ENCODE measurements at regions not wholly inside any gene's neighbourhood (a gene's known extent, or its start where the extent isn't known, plus 50 kb on each side); places are given as distances from the start of the nearest gene placed in this dataset.
A peak's percentile ranks its signal among the peaks of the same experiment; 100 is the strongest.

DNA sequence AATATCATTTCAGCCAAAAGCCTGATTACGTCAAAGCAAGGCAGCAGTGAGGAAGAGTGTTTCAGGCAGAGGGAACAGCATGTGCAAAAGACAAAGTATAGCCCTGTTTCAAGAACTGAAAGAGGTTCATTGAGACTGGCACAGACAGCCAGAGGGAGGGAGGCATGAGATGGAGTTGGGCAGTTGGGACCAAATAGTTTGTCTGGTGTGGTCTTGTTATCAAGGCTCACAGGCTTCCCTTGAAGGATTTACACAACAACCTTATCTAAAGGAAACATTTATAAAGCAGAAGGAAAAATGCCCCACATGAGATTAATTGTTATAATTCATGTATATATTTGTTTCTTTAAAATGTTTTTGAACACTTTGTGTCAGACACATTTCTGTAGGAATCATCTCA lies 253.3 kb downstream of the DMAC1 start:
- Histone ChIP-seq H3K9me3 (replicated peaks) (no peaks in the 10 kb centered on the region), H3K4me1 (no peaks in the 10 kb centered on the region), H3K4me3 (no peak overlapping the region), H3K27me3 (ENCODE audit: low read depth) (peaks cover 9% of the 10 kb centered on the region), H3K27ac (replicated peaks) (no peak overlapping the region), H3K36me3 (no peaks in the 10 kb centered on the region)
- intact Hi-C loops (cut with micrococcal nuclease) = no loop called here
- TF ChIP-seq CTCF (IDR thresholded peaks at IDR 0.05; ENCODE audit: borderline replicate concordance) = no peak
- DNase-seq = no peak

DNA sequence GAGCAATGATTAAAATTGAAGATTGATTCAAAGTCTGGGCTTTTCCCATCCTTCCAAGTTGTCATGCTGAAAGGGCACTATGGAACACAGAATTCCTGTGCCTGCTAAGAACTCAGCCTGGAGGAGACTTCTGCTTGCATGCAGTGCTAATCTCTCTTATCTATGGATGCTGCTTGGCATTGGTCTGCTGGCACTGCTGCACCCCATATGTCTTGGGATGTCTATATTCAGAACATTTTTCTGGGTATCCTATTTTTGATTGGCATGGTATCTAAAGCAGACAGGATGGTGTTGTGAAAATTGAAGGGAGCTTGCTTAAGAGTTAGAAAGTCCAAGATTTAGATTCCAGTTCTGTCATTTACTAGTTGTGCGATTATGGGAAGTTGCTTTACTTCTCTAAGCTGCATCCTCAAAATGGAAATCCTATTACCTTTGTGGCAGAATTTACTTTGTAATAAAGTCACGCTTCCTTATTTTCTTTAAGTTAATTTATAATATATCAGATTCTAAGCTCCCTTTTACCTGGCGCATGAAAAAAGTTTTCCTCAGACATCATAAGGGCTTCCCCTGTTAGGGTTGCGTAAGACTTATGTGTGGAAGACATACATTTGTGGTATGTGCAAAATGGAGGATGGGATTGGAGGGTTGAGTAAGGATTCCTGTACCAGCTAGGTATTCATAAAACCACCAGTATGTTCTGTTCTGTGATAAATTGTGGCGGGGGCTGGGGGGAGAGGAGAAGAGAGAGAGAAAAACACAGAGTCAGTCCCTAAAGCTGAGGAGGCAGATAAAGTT lies 254.0 kb downstream of the DMAC1 start:
- H3K9me3 ChIP-seq (replicated peaks) = no peaks in the 10 kb centered on the region
- no peak for TF ChIP-seq CTCF (IDR thresholded peaks at IDR 0.05; ENCODE audit: borderline replicate concordance)
- H3K27me3 ChIP-seq (ENCODE audit: low read depth) = peaks cover 9% of the 10 kb centered on the region
- no peaks in the 10 kb centered on the region for H3K4me1 ChIP-seq
- no peak for DNase-seq
- intact Hi-C loops (cut with micrococcal nuclease) = no loop called here
- H3K36me3 ChIP-seq = no peaks in the 10 kb centered on the region
- no peak overlapping the region for H3K4me3 ChIP-seq
- no peak overlapping the region for H3K27ac ChIP-seq (replicated peaks)

DNA sequence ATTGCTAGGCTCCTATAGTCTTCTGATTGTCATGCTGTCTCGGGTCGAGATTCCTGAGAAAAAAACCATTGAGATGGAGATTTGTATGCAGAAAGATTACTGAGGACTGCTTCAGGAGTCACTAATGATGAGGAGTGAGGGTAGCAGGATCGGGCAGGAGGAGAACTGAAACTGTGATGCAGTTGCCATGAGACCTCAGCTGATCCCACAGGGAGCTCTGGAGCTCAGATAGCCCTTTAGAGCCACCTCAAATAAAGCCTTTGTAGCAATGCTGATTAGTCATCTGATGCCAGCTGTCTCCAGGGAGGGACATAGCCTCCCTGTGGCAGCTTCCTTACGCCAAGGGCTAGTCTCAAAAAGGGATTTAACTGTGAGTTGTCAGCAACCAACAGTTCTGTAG lies 256.9 kb downstream of the DMAC1 start:
- H3K4me1 ChIP-seq = no peaks in the 10 kb centered on the region
- H3K4me3 ChIP-seq = no peak overlapping the region
- no peaks in the 10 kb centered on the region for H3K36me3 ChIP-seq
- H3K27ac ChIP-seq (replicated peaks) = no peak overlapping the region
- H3K9me3 ChIP-seq (replicated peaks) = no peaks in the 10 kb centered on the region
- no peak for TF ChIP-seq CTCF (IDR thresholded peaks at IDR 0.05; ENCODE audit: borderline replicate concordance)
- intact Hi-C loops (cut with micrococcal nuclease) = no loop called here
- peaks cover 9% of the 10 kb centered on the region for H3K27me3 ChIP-seq (ENCODE audit: low read depth)
- DNase-seq = no peak

DNA sequence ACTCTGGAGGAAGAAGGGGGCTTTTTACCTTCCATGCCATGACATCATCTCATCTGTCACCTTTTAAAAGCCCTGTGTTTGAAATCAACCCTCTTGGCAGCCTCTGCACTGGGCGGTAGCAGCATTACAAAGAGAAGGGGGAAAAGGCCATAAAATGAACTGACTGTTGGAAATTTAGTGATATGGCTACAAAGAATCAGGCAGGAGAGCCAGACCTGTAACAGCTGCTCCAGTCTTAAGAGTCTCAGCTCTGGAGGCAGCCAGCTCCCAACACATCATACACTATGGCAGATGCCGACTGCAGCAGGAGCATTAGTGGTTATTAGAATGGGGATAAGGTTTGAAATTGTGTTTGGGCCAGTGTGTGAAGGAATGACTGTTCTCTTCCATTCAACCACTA lies 257.5 kb downstream of the DMAC1 start:
- Histone ChIP-seq H3K27ac (replicated peaks) (no peak overlapping the region), H3K36me3 (no peaks in the 10 kb centered on the region), H3K9me3 (replicated peaks) (no peaks in the 10 kb centered on the region), H3K27me3 (ENCODE audit: low read depth) (peaks cover 9% of the 10 kb centered on the region), H3K4me1 (no peaks in the 10 kb centered on the region), H3K4me3 (no peak overlapping the region)
- no peak for DNase-seq
- TF ChIP-seq CTCF (IDR thresholded peaks at IDR 0.05; ENCODE audit: borderline replicate concordance) = no peak
- intact Hi-C loops (cut with micrococcal nuclease) = no loop called here

- Histone ChIP-seq H3K9me3 (replicated peaks) (no peaks in the 10 kb centered on the region), H3K4me3 (no peak overlapping the region), H3K36me3 (no peaks in the 10 kb centered on the region), H3K4me1 (peaks cover 5% of the 10 kb centered on the region), H3K27ac (replicated peaks) (no peak overlapping the region), H3K27me3 (ENCODE audit: low read depth) (no peaks in the 10 kb centered on the region)
- DNase-seq = no peak
- TF ChIP-seq CTCF (IDR thresholded peaks at IDR 0.05; ENCODE audit: borderline replicate concordance) = peak; percentile 81
- intact Hi-C loops (cut with micrococcal nuclease) = loop anchor here (5.0 to 10.0 kb wide), 3 partner anchors 134 to 462 kb away; no protein-coding TSS in a partner anchor
Measured at GRCh38 chr9:7536310-7536939, 263.2 kb downstream of the DMAC1 start.

Data from left ventricle myocardium inferior (tissue), 1 donor.